ENCODE measurements at regions not wholly inside any gene's neighbourhood (a gene's known extent, or its start where the extent isn't known, plus 50 kb on each side); places are given as distances from the start of the nearest gene placed in this dataset.

GRCh38 chr13:90750021-90750420 is 597.5 kb upstream of the MIR17HG start:
- Histone ChIP-seq H3K36me3 (ENCODE audit: control insufficient read depth, low read length) (no peaks in the 10 kb centered on the region), H3K9me2 (replicated peaks; ENCODE audit: control insufficient read depth, low read length) (no peaks in the 10 kb centered on the region), H3K27me3 (ENCODE audit: control insufficient read depth, low read length) (no peaks in the 10 kb centered on the region), H3K9me3 (ENCODE audit: control insufficient read depth, insufficient read depth, low read length) (no peaks in the 10 kb centered on the region), H3F3A (ENCODE audit: control insufficient read depth, insufficient read depth) (no peaks in the 10 kb centered on the region), H3K4me2 (ENCODE audit: low read length) (no peak overlapping the region), H4K20me1 (ENCODE audit: control insufficient read depth, insufficient read depth, low read depth, low read length) (no peaks in the 10 kb centered on the region), H3K4me3 (ENCODE audit: low read length) (no peak overlapping the region), H3K79me2 (ENCODE audit: control insufficient read depth, low read length) (no peaks in the 10 kb centered on the region), H3K4me1 (ENCODE audit: control insufficient read depth, low read length) (no peaks in the 10 kb centered on the region), H3K27ac (ENCODE audit: low read depth, low read length) (no peak overlapping the region)
- TF ChIP-seq CTCF (IDR thresholded peaks at IDR 0.05; ENCODE audit: low read depth, low read length, poor library complexity, severe bottlenecking) (no peak), EZH2phosphoT487 (IDR thresholded peaks at IDR 0.05; ENCODE audit: borderline replicate concordance, low read length) (no peak)

GRCh38 chr13:90751026-90751425 is 596.5 kb upstream of the MIR17HG start:
- no peak for TF ChIP-seq CTCF (IDR thresholded peaks at IDR 0.05; ENCODE audit: low read depth, low read length, poor library complexity, severe bottlenecking)
- TF ChIP-seq EZH2phosphoT487 (IDR thresholded peaks at IDR 0.05; ENCODE audit: borderline replicate concordance, low read length): no peak
- no peaks in the 10 kb centered on the region for H3K9me2 ChIP-seq (replicated peaks; ENCODE audit: control insufficient read depth, low read length)
- H3K36me3 ChIP-seq (ENCODE audit: control insufficient read depth, low read length): no peaks in the 10 kb centered on the region
- H3K27ac ChIP-seq (ENCODE audit: low read depth, low read length): no peak overlapping the region
- no peaks in the 10 kb centered on the region for H4K20me1 ChIP-seq (ENCODE audit: control insufficient read depth, insufficient read depth, low read depth, low read length)
- H3K4me1 ChIP-seq (ENCODE audit: control insufficient read depth, low read length): no peaks in the 10 kb centered on the region
- no peak overlapping the region for H3K4me2 ChIP-seq (ENCODE audit: low read length)
- no peaks in the 10 kb centered on the region for H3K27me3 ChIP-seq (ENCODE audit: control insufficient read depth, low read length)
- H3K9me3 ChIP-seq (ENCODE audit: control insufficient read depth, insufficient read depth, low read length): no peaks in the 10 kb centered on the region
- H3F3A ChIP-seq (ENCODE audit: control insufficient read depth, insufficient read depth): no peaks in the 10 kb centered on the region
- no peaks in the 10 kb centered on the region for H3K79me2 ChIP-seq (ENCODE audit: control insufficient read depth, low read length)
- no peak overlapping the region for H3K4me3 ChIP-seq (ENCODE audit: low read length)

- Histone ChIP-seq H3K36me3 (ENCODE audit: control insufficient read depth, low read length) (no peaks in the 10 kb centered on the region), H3K4me1 (ENCODE audit: control insufficient read depth, low read length) (no peaks in the 10 kb centered on the region), H3K9me2 (replicated peaks; ENCODE audit: control insufficient read depth, low read length) (no peaks in the 10 kb centered on the region), H4K20me1 (ENCODE audit: control insufficient read depth, insufficient read depth, low read depth, low read length) (no peaks in the 10 kb centered on the region), H3K27me3 (ENCODE audit: control insufficient read depth, low read length) (no peaks in the 10 kb centered on the region), H3K79me2 (ENCODE audit: control insufficient read depth, low read length) (no peaks in the 10 kb centered on the region), H3K27ac (ENCODE audit: low read depth, low read length) (no peak overlapping the region), H3K4me2 (ENCODE audit: low read length) (no peak overlapping the region), H3K9me3 (ENCODE audit: control insufficient read depth, insufficient read depth, low read length) (no peaks in the 10 kb centered on the region), H3K4me3 (ENCODE audit: low read length) (no peak overlapping the region), H3F3A (ENCODE audit: control insufficient read depth, insufficient read depth) (no peaks in the 10 kb centered on the region)
- TF ChIP-seq CTCF (IDR thresholded peaks at IDR 0.05; ENCODE audit: low read depth, low read length, poor library complexity, severe bottlenecking) (no peak), EZH2phosphoT487 (IDR thresholded peaks at IDR 0.05; ENCODE audit: borderline replicate concordance, low read length) (no peak)
Measured at GRCh38 chr13:90752070-90752469, 595.4 kb upstream of the MIR17HG start.
